HG02943 (cell line): ENCODE measurements at regions not wholly inside any gene's neighbourhood (a gene's known extent, or its start where the extent isn't known, plus 50 kb on each side); places are given as distances from the start of the nearest gene placed in this dataset.
"Not testable (repeated sequence)": the region's sequence is repeated elsewhere in the genome, so short reads cannot be mapped to it uniquely, and the experiment has no call there.

Experiments
- ATAC-seq: cut with Tn5 transposase; IDR thresholded peaks from one replicate; pipeline ENCODE4 v1.9.1; 2021; ENCODE audit warnings: mild to moderate bottlenecking, low read depth, moderate library complexity; ENCODE audit not compliant: unreplicated experiment

- no peak for ATAC-seq
These were observed 828.5 kb upstream of the ADAMTS5 start for GRCh38 chr21:27795418-27795817.

GRCh38 chr21:27793901-27794300 lies 827.0 kb upstream of the ADAMTS5 start:
- no peak for ATAC-seq

GRCh38 chr21:27787046-27787445 lies 820.2 kb upstream of the ADAMTS5 start:
- no peak for ATAC-seq

GRCh38 chr21:27779606-27780005 lies 812.7 kb upstream of the ADAMTS5 start:
- ATAC-seq, result no peak

GRCh38 chr21:27776925-27777553 lies 810.2 kb upstream of the ADAMTS5 start:
- ATAC-seq, result no peak

GRCh38 chr21:27772816-27773215 lies 805.9 kb upstream of the ADAMTS5 start:
- no peak for ATAC-seq

- no peak for ATAC-seq
These were observed 805.1 kb upstream of the ADAMTS5 start for GRCh38 chr21:27771938-27772483.

- ATAC-seq, result no peak
These were observed 802.9 kb upstream of the ADAMTS5 start for GRCh38 chr21:27769763-27770162.

- ATAC-seq, result not testable (repeated sequence)
These were observed 801.3 kb upstream of the ADAMTS5 start for GRCh38 chr21:27768046-27768637.

- ATAC-seq, result no peak
These were observed 797.2 kb upstream of the ADAMTS5 start for GRCh38 chr21:27764056-27764455.

- no peak for ATAC-seq
These were observed 794.7 kb upstream of the ADAMTS5 start for GRCh38 chr21:27761623-27762022.

GRCh38 chr21:27759820-27760219 lies 792.9 kb upstream of the ADAMTS5 start:
- ATAC-seq, result no peak

GRCh38 chr21:27759091-27759659 lies 792.3 kb upstream of the ADAMTS5 start:
- no peak for ATAC-seq

- ATAC-seq, result no peak
These were observed 789.3 kb upstream of the ADAMTS5 start for GRCh38 chr21:27756191-27756590.

GRCh38 chr21:27743971-27744564 lies 777.2 kb upstream of the ADAMTS5 start:
- no peak for ATAC-seq

- ATAC-seq, result no peak
These were observed 774.8 kb upstream of the ADAMTS5 start for GRCh38 chr21:27741736-27742135.

- no peak for ATAC-seq
These were observed 773.2 kb upstream of the ADAMTS5 start for GRCh38 chr21:27740084-27740483.

- ATAC-seq, result no peak
These were observed 772.3 kb upstream of the ADAMTS5 start for GRCh38 chr21:27739187-27739586.

GRCh38 chr21:27735699-27736098 lies 768.8 kb upstream of the ADAMTS5 start:
- no peak for ATAC-seq

- no peak for ATAC-seq
These were observed 767.3 kb upstream of the ADAMTS5 start for GRCh38 chr21:27734146-27734545.

GRCh38 chr21:27725916-27726315 lies 759.0 kb upstream of the ADAMTS5 start:
- no peak for ATAC-seq
